ENCODE measurements at regions not wholly inside any gene's neighbourhood (a gene's known extent, or its start where the extent isn't known, plus 50 kb on each side); places are given as distances from the start of the nearest gene placed in this dataset.
"Not testable (repeated sequence)": the region's sequence is repeated elsewhere in the genome, so short reads cannot be mapped to it uniquely, and the experiment has no call there.

DNA sequence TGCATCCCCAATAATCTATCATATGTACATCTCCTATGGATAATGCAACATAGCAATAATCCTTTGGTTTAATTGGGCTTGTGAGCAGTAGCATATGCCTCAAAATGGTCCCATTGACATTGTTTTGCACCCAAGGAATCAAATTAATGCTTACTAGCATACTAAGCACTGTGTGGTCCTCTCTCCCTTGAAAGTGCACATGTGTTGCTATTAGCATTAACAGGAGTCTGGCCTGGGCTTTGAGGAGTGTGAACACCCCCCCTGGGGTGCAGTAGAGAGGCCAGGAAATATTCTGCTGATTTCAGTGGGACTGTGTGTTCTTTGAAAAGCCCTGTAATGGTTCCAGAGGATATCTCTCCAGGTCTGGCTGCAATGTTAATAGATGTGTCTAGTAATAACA is 1148.4 kb downstream of the VRK1 start:
- DNase-seq (ENCODE audit: low spot score), result no peak

- DNase-seq (ENCODE audit: low spot score), result no peak
Observed at GRCh38 chr14:97946240-97946639, 1149.1 kb downstream of the VRK1 start.

DNA sequence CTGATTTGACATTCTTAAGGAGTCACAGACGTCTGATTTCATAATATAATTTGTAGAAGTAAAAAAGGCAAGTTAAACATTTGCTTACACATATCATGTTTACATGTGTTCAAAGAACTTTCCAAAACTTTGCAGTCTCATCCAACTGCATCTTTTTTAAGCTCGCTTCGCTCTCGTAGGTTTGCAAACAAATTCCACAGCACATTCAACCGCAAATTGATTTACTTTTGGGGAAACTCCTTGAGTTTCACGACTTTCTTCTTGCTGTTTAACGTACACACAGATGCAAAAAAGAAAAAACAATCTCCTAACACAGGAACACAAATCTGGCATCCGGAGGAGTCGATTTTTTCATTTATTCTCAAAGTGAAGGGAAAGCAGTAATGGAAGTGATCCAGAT is 1149.5 kb downstream of the VRK1 start:
- DNase-seq (ENCODE audit: low spot score), result no peak

DNA sequence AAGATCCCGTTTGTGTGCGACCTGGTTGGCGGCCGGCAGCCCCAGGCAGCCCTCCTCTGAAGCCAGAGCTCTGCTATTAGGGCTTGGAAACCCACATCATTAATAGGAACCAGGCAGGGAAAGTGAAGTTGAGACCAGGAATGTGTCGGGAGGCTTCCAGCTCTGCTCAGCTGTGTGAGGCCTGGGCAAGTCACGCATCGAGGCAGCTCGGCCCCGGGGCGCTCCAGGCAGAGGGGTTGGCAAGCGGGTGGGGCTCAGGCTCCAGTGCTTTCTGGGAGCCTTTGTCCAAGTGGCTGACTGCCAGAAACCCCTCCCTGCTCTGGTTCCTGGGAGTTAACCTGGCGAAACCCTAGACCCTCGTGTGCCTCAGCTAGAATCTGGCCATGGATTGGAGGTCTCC is 1151.7 kb downstream of the VRK1 start:
- DNase-seq (ENCODE audit: low spot score), result no peak

DNA sequence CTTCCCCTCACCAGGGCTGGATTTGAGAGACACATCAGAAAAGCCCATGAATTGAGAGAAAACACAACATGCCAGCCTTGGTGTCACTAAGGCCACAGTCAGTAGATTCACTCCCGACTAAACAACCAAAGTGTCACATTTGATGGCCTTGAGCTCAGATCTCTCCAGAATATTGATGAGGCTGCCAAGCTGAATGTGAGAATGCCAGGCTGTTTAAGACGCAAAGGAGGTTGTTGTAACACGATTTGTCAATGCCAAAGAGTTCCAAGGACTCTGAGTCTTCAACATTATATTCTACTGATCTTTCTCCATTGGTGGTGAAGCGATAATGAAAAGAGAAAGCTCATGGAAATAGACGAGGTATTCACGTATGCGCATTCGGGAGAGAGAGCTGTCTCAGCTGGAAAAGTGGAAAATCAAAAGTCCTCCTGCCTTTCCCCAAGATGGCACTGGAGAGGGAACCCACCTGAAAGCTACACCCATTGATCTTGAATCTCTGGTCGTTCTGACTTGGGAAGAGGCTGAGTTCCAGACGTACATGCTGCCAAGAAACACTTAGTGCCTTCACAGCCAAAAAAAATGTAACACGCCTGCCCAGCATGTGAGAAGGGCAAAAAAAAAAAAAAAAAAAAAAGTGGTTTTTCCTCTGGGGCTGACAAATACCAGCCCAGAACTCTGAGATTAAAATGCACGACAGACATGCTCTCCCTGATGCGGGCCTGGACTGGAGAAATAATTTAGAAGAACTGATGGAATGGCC is 1159.6 kb downstream of the VRK1 start:
- no peak for DNase-seq (ENCODE audit: low spot score)

DNA sequence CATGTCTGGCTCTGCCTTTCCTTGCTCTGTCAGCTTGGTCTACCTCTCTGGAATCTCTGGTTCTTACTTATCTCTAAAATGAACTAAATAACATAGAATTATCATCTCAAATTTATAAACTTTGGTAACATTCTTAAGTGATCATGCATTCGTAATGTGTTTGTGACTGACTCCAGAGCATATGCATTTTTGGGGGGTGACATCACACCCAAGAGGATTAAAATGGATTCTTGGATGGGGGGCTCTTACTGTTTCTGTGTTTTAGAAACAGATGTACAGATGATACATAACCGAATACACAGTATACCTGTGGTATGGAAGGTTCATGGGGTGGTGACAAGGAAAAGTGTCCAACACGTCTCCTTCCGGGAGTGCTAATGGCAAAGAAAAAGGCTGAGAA is 1162.1 kb downstream of the VRK1 start:
- no peak for DNase-seq (ENCODE audit: low spot score)

DNA sequence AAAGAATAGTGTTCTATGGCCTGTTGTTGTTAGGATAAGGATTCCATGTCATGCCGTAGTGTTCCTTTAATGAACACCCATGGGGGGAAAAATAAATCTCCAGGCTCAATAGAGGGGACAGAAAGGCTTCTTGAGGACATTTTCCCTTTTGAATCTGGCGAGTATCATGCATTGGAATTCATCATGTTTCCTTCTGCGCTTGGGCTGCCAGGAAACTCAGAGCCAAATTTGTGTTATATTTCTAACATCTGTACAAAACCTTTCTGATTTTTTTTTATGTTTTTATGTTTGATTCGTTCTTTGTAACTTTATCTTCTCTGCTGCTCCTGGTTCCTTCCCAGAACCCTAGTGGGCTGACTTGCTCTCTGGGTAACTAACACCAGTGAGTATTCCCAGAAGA is 1163.3 kb downstream of the VRK1 start:
- no peak for DNase-seq (ENCODE audit: low spot score)

- DNase-seq (ENCODE audit: low spot score), result no peak
Observed at GRCh38 chr14:97970222-97970621, 1173.0 kb downstream of the VRK1 start.

DNA sequence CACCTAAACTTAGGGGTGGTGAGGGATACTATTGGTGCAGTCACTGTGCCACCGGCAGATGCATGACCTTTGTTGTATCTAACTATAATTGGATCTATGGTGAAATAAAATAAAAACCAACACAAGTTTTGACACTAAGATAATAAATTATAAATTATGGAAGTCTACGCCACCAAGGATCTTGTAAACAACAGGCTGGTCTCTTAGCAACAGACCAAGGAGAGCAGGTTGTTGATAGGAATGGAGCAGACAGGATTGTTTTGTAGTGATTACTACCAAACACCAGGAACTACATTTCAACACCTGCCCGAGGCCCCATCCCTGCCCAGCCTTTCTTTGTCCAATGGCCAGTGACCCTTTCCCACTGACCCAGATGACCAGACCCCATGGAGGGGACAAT is 1178.0 kb downstream of the VRK1 start:
- DNase-seq (ENCODE audit: low spot score), result no peak

DNA sequence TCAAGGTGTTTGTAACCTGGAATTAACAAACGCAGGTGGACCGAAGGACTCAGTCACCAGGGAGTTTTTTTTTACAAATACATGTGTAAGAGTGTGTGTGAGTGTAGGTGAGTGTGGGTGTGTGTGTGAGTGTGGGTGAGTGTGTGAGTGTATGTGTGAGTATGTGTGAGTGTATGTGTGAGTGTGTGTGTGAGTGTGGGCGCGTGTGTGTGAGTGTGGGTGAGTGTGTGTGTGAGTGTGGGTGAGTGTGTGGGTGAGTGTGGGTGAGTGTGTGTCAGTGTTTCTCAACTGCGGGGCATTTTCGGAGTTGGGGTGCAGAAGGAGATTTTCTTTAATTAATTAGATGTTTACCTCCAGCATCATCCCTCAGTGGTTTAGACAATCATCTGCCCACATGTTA is 1178.8 kb downstream of the VRK1 start:
- no peak for DNase-seq (ENCODE audit: low spot score)

- no peak for DNase-seq (ENCODE audit: low spot score)
Observed at GRCh38 chr14:97976861-97977260, 1179.7 kb downstream of the VRK1 start.

GRCh38 chr14:97977651-97978261 is 1180.6 kb downstream of the VRK1 start:
- no peak for DNase-seq (ENCODE audit: low spot score)

GRCh38 chr14:97978341-97978740 is 1181.2 kb downstream of the VRK1 start:
- DNase-seq (ENCODE audit: low spot score), result peak; percentile 26

GRCh38 chr14:97993508-97994019 is 1196.4 kb downstream of the VRK1 start:
- DNase-seq (ENCODE audit: low spot score), result no peak

GRCh38 chr14:97994020-97994531 is 1196.9 kb downstream of the VRK1 start:
- no peak for DNase-seq (ENCODE audit: low spot score)

DNA sequence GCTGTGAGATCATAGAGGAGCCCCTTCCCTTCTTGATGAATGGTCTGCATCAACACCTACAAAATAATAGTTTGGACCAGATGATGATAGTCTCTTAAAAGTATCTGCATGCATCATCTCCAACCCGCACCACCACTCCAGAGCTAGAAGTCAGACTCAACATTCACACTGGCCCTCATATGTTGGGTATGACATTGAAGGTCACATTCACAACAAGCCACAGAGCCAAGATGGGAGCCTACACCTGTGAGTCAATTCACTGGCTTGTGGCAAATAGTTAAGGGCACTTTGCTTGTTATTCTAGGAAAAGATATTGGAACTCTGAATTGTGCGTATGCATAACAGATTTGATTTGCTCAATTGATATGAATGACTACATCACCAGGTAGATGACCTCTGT is 1197.9 kb downstream of the VRK1 start:
- DNase-seq (ENCODE audit: low spot score), result no peak

DNA sequence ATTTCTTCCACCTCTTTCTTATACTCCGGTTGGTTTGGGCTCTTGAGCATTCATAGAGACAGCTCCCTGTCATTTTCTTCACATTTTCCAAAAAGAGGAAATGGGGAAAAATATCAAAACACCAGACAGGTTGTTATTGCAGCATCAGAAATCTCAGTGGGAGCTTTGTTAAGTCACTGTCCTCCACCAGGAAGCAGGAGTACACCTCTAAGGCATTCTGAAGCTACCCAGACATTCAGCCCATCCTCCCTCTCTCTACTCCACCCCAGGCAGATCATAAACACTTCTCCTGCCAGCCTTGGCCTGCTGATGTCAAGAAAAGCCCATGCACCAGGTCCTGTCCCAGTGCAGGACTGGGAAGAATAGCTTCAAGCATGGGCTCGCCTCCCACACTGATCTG is 1198.3 kb downstream of the VRK1 start:
- no peak for DNase-seq (ENCODE audit: low spot score)

DNA sequence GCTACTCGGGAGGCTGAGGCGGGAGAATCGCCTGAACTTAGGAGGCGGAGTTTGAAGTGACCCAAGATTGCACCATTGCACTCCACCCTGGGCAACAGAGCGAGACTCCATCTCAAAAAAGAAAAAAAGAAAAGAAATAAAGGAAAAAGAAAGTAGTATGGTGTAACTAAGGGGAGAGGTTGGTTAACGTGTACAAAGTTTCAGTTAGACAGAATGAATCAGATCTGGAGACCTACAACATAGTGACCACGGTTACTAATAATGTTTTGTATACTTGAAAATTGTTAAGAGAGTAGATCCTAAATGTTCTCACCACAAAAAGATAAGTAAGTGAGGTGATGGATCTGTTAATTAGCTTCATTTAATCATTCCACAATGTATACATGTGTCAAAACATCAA is 1208.8 kb downstream of the VRK1 start:
- DNase-seq (ENCODE audit: low spot score), result no peak

DNA sequence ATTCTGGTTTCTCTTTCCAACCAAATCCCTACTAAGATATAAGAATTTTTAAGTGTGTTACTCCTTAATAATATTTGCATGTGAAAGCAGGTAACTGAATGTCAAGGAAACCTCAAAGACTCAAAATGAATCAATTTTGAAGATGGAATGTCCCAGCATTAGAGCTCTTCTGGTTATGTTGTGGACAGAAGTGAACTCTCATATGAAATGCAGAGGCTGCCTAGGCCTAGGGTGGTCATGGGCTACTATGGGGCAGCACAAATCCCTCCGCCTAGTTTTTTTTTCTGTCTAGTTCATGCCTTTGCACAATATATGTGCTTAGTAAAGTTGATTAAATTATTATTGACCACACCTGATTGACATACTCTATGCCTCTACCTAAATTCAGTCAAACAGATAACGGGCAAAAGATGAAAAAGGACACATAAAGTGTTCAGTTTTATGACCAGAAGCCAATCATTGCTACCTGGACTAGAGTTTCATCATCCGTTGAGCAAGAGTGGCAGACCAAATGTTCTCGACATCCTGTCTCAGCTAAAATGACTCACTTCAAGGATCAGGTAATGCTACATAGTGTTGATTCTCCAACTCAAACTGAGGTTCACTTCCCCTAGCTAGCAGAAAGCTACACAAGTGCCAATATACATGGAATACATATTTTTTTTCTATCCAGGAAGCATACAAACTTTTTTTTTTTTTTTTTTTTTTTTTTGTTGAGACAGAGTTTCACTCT is 1211.4 kb downstream of the VRK1 start:
- DNase-seq (ENCODE audit: low spot score), result no peak

DNA sequence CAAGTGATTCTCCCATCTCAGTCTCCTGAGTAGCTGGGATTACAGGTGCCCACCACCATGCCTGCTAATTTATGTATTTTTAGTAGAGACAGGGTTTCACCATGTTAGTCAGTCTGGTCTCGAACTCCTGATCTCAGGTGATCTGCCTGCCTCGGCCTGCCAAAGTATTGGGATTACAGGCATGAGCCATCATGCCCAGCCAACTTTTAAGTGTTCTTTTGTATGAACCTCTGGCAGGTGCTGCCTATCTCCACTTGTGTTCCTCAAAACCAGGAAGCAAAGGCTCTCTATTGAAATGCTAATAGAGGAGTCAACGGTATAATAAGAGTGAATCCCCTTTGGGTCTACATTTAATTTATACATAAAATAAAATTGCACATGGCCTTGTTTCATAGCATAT is 1212.0 kb downstream of the VRK1 start:
- DNase-seq (ENCODE audit: low spot score), result not testable (repeated sequence)

- DNase-seq (ENCODE audit: low spot score), result no peak
Observed at GRCh38 chr14:98010784-98011183, 1213.6 kb downstream of the VRK1 start.

DNA sequence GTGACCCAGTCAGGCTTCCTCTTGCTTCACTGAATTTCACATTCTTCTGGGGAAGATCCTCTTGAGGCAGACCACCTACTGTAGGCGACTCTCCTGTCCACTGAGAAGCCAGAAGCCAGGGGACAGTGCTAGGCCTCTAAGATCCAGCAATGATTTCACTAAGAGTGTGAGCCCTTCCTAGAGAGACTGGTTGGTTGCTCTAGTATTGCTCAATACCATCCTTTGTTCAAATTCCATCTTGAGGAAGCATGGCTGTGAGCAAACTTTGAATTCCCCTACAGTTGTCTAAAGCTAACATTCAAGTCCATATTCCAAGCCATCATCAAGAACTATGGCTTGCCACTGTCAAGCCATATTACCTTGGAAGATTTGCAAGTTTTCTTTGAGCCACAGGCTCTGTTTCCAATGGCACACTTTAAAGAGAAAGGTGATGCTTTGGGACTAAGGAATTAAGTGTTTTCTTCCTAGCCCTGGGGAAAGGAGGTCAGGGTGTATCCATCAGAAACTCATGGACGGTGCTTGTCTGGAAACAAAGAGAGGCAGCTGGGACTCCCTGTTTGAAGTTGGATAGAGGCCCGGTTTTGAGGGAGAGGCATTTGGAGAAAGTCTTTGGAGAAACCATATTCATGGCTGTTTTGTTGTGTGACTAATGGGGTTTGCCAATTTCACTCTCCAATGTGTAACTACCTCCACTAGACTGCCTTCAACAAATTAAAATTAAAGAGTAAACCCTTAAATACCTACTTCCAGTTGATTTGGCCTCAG is 1217.9 kb downstream of the VRK1 start:
- DNase-seq (ENCODE audit: low spot score), result no peak
